Urothelium cell line (cell line): ENCODE measurements at regions not wholly inside any gene's neighbourhood (a gene's known extent, or its start where the extent isn't known, plus 50 kb on each side); places are given as distances from the start of the nearest gene placed in this dataset.

Source experiments
- DNase-seq: peaks from one replicate; pipeline ENCODE4 v3.0.0; 2011; ENCODE audit warnings: low spot score, mixed read lengths
- FAIRE-seq: peaks from 2 replicates; lab custom pipeline; 2011; peaks lifted over from hg19 to GRCh38; lab: Jason Lieb, UNC

GRCh38 chr6:41469156-41470028 is 76.8 kb upstream of the FOXP4 start:
- FAIRE-seq, result no peak
- no peak for DNase-seq

GRCh38 chr6:41470029-41470330 is 76.2 kb upstream of the FOXP4 start:
- FAIRE-seq (no peak), DNase-seq (no peak)

GRCh38 chr6:41470331-41471063 is 75.7 kb upstream of the FOXP4 start:
- FAIRE-seq (no peak), DNase-seq (peak; percentile 26)

GRCh38 chr6:41471064-41471895 is 74.9 kb upstream of the FOXP4 start:
- no peak for DNase-seq
- FAIRE-seq, result no peak

- DNase-seq (no peak), FAIRE-seq (no peak)
These were observed 71.8 kb upstream of the FOXP4 start for GRCh38 chr6:41474213-41474933.

GRCh38 chr6:41475164-41475563 is 71.0 kb upstream of the FOXP4 start:
- FAIRE-seq, result no peak
- DNase-seq, result no peak

GRCh38 chr6:41475737-41476357 is 70.3 kb upstream of the FOXP4 start:
- DNase-seq, result no peak

GRCh38 chr6:41476401-41476800 is 69.8 kb upstream of the FOXP4 start:
- FAIRE-seq (no peak), DNase-seq (no peak)

More at GRCh38 chr6:41475737-41476357, 70.3 kb upstream of the FOXP4 start:
- FAIRE-seq, result no peak

GRCh38 chr6:41477572-41477971 is 68.6 kb upstream of the FOXP4 start:
- FAIRE-seq (no peak), DNase-seq (no peak)

GRCh38 chr6:41483943-41484342 is 62.2 kb upstream of the FOXP4 start:
- FAIRE-seq (no peak), DNase-seq (no peak)

GRCh38 chr6:41487860-41488432 is 58.2 kb upstream of the FOXP4 start:
- FAIRE-seq (no peak), DNase-seq (peak; percentile 29)

GRCh38 chr6:41488433-41489119 is 57.6 kb upstream of the FOXP4 start:
- DNase-seq, result peak; percentile 89
- peak; percentile 94 for FAIRE-seq

- FAIRE-seq (no peak), DNase-seq (no peak)
These were observed 56.9 kb upstream of the FOXP4 start for GRCh38 chr6:41489120-41489851.

GRCh38 chr6:41492261-41492891 is 53.8 kb upstream of the FOXP4 start:
- DNase-seq (no peak), FAIRE-seq (no peak)

GRCh38 chr6:41494212-41495110 is 51.7 kb upstream of the FOXP4 start:
- no peak for DNase-seq
- peak; percentile 13 for FAIRE-seq
